Liver (tissue), 3 donors: ENCODE measurements at regions not wholly inside any gene's neighbourhood (a gene's known extent, or its start where the extent isn't known, plus 50 kb on each side); places are given as distances from the start of the nearest gene placed in this dataset.

Experiments
- CTCF ChIP-seq: fragments of 150-350 bp; IDR thresholded peaks from 2 replicates; pipeline ENCODE4 v1.5.1; 2017; ENCODE audit warnings: improper control_type of control experiment, low read depth, low read length; ENCODE audit not compliant: missing input control
- EGR1 ChIP-seq, 2 donors: IDR thresholded peaks; 2 replicates each; pipeline ENCODE4 v1.6.1; 2016 to 2018; ENCODE audit warnings: antibody characterized with exemption in 2 of 2, low read depth in 2 of 2
- HNF4A ChIP-seq, 2 donors: conservative IDR thresholded peaks; 2 replicates each; pipeline ENCODE4 v1.6.1; 2016; ENCODE audit warnings: antibody characterized with exemption in 2 of 2, mild to moderate bottlenecking in 2 of 2
- NR2F2 ChIP-seq: IDR thresholded peaks from 2 replicates; pipeline ENCODE4 v1.6.1; 2016; ENCODE audit warnings: antibody characterized with exemption
- RXRA ChIP-seq, 2 donors: IDR thresholded peaks; 2 replicates each; pipeline ENCODE4 v1.6.1; 2017 to 2018; ENCODE audit warnings: antibody characterized with exemption in 2 of 2, mild to moderate bottlenecking in 1 of 2
- SP1 ChIP-seq: IDR thresholded peaks from 2 replicates; pipeline ENCODE4 v1.6.1; 2018; ENCODE audit warnings: antibody characterized with exemption, mild to moderate bottlenecking
- YY1 ChIP-seq: IDR thresholded peaks from 2 replicates; pipeline ENCODE4 v1.6.1; 2016; ENCODE audit warnings: antibody characterized with exemption, mild to moderate bottlenecking
- TF ChIP-seq, protein P1 (sequence below): IDR thresholded peaks from 2 replicates; pipeline ENCODE4 v1.6.1; 2016; ENCODE audit warnings: antibody characterized with exemption
- donor health status: healthy.
- donor health status: healthy.

GRCh38 chr4:136651278-136651667, 881.0 kb downstream of the PCDH18 start:
- TF ChIP-seq CTCF = no peak
- TF ChIP-seq SP1 = no peak
- TF ChIP-seq, protein P1, sequence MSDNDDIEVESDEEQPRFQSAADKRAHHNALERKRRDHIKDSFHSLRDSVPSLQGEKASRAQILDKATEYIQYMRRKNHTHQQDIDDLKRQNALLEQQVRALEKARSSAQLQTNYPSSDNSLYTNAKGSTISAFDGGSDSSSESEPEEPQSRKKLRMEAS = no peak
- no peak for TF ChIP-seq EGR1 (IDR thresholded peaks at IDR 0.05; ENCODE audit: low read depth in 2 of 2)
- TF ChIP-seq HNF4A (conservative IDR thresholded peaks at IDR 0.05) = no peak
- no peak for TF ChIP-seq RXRA (IDR thresholded peaks at IDR 0.05)
- no peak for TF ChIP-seq YY1
- no peak for TF ChIP-seq NR2F2
